CD4-positive, alpha-beta T cell treated with Interleukin-6 for 4 hours (primary cell): ENCODE measurements at regions not wholly inside any gene's neighbourhood (a gene's known extent, or its start where the extent isn't known, plus 50 kb on each side); places are given as distances from the start of the nearest gene placed in this dataset.
"Not testable (repeated sequence)": the region's sequence is repeated elsewhere in the genome, so short reads cannot be mapped to it uniquely, and the experiment has no call there.

Experiments
- DNase-seq: peaks from one replicate; pipeline ENCODE4 v3.0.0-alpha.2; 2020; ENCODE audit warnings: mixed read lengths

GRCh38 chr14:54266616-54267015 is 130.2 kb upstream of the CDKN3 start:
- DNase-seq, result not testable (repeated sequence)

DNA sequence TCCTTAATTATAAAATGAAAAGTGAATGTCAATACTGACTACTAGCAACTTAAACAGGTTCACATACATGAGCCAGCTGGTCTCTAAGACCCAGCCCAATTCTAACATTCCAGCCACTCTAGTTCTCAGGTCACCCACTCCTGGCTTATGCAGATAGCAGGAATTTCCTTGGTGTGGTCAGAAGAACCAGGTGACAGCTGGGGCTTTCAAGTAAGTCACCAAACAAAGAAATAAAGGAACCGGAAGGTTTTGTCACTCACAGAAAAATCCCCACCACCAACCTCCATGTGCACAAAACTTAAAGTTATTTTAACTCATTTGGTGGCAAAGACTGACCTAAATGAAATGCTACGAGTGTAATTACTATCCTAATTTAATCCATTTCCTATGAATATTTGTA is 129.6 kb upstream of the CDKN3 start:
- DNase-seq, result no peak

DNA sequence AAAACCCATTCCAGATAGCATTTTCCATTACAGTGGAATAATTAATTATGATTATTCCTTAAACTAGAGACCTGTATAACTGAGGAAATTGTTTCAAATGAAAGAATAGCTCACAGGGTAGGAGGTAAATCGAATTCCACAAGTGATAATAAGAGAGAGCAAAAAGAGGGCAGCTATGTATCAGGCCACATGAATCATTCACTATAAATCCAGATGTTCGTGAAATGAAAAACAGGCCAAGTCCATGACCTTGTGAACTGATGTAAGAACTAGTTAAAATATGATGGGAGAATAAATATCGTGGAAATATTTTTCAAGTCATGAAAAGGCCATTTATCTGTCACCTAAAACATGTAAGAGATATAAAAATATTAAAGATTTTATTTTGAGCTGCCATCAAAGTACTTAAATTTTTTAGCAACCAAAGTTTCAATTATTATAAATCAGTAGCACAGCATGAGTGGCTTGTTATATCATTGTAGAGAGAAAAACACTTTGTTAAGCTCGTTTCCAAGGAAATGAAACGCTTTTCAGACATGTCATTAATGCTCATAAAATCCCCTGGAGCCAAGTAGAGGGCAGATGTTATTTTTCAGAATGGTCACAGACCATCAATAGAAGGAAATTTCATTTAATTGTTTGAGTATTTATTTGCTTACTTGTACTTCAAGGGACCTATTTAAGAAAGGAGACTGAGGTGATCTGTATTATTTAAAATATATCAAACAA is 120.6 kb upstream of the CDKN3 start:
- no peak for DNase-seq

GRCh38 chr14:54278087-54278486 is 118.7 kb upstream of the CDKN3 start:
- DNase-seq, result no peak

- no peak for DNase-seq
Measured at GRCh38 chr14:54278665-54279295, 118.0 kb upstream of the CDKN3 start.

DNA sequence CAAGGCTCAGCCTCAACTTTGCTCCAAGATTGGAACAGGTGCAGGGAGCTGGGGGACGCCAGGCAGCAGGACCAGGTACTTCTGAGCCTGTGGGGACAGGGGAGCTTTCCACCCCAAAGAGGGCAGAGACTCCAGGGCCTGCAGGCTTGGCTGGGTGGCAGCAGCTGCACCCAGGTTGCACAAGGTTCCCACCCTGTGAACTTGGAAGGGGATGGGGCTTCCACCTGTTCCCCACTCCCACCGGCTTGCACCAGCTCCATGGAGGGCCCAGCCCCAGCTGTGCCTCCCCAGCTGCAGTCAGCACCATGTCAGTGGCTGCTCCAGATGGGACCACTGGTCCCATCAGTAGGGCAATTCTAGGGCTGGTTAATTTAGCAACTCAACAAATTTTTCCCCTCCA is 114.0 kb upstream of the CDKN3 start:
- no peak for DNase-seq

DNA sequence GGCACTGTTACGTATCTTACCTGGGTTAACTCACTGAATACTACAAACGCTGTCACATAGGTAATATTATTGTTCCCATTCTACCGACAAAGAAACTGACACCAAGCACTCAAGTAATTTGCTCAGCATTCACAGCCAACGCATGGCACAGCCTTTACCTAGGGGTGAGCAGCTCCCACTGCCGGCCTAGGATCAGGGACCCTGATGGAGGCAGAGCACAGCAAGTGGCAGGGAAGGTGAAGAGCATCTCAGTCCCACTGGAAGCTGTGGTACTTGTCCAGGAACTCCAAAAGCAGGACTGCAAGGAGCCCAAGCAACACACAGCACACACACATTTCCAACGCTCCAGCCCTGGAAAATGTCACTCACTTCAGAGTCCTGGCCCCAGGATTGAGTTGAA is 111.8 kb upstream of the CDKN3 start:
- DNase-seq, result no peak

GRCh38 chr14:54291491-54292191 is 105.2 kb upstream of the CDKN3 start:
- DNase-seq, result no peak

- no peak for DNase-seq
Measured at GRCh38 chr14:54294802-54295201, 102.0 kb upstream of the CDKN3 start.

DNA sequence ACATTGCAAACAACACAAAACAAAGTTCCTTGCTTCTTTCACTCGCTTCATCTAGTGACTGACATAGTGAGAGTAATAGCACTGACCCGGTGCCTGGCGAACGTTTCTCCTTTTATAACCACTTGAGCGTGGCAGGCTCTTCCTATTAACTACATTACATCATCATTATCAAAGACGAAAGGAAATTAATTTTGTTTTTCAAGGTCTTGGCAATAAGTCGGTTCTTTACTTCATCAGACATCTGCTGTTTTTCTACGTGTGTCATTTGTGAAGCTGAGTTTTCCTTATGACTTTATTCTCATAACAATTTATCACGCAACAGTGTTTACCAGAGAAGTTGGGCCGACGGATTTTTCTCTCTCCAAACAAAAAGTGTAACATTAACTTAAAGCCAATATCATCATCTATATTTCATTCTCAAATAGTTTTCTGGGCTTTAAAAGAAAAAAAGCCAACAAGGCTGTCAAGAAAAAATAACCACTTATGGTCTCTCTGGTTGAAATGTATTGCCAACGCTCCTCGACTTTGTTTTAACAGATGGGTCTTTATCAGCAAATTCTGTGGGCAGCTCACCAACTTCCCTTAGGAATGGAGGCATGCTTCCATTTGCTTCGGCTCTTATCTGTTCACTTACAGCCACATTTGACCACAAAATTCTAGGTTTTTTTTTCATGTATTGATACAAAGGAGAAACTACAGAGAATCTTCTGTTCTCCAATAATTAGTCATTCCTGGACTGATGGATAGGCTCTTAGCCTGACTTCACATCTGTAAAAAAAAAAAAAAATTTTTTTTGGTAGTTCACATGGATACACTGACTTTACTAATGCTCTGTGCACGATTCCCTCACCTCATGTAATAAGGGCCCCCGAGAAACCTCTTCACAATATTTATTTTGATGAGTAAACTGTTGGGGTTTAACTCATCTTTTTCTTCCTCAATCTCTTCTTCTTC is 97.1 kb upstream of the CDKN3 start:
- no peak for DNase-seq

GRCh38 chr14:54300881-54301280 is 95.9 kb upstream of the CDKN3 start:
- DNase-seq, result no peak

GRCh38 chr14:54301359-54301758 is 95.4 kb upstream of the CDKN3 start:
- DNase-seq, result no peak

DNA sequence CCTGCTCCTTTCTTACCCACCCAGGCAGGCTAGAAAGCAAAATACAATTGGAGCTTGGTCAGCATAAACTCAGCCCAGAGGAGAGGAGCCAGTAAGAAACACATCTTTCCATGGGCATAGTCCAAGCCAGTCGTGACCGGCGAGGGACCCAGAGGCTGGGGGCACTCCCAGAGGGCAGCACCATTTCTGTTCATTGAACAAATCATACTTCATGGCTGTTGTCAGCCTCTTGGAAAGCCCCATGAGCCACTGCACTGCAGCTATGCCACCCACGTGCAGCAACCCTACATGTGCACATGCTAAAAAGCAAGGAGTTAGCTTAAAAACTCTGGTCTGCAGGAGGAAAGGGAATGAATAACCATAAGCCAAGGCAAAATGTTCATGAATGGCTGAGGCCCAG is 90.0 kb upstream of the CDKN3 start:
- DNase-seq, result no peak

- no peak for DNase-seq
Measured at GRCh38 chr14:54309615-54310014, 87.2 kb upstream of the CDKN3 start.

DNA sequence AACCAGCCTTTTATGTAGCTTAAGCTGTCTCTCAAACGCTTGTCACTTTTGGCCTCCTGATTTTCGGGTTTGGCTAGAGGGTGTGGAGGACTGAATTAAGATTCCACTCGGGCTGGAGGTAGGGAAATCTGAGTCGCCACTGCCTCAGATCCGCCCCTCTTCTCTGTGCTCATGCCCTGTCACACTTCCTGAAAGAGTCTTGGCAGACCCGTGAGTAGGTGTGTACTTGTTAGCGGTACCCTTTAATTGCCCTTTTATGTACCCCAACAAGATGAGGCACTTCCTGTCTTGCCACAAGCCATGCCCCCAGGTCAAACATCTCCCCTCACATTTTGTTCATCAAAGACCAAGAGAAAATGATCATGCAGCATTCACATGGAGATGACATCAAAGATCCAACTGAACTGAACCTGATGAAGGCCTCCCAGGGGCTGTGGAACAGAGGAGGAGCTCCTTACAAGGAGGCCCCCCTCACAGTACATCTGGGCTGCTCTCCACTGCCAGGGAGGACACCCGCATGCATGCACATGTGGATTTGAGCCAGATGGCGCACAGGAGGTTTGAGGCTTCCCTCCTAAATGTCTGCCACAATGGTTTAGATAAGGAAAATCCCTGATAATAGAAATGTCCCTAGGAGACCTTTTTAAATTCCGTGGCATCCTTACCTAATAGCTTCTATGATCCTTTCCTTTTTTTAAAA is 86.5 kb upstream of the CDKN3 start:
- DNase-seq, result no peak

- no peak for DNase-seq
Measured at GRCh38 chr14:54310851-54311228, 86.0 kb upstream of the CDKN3 start.

DNA sequence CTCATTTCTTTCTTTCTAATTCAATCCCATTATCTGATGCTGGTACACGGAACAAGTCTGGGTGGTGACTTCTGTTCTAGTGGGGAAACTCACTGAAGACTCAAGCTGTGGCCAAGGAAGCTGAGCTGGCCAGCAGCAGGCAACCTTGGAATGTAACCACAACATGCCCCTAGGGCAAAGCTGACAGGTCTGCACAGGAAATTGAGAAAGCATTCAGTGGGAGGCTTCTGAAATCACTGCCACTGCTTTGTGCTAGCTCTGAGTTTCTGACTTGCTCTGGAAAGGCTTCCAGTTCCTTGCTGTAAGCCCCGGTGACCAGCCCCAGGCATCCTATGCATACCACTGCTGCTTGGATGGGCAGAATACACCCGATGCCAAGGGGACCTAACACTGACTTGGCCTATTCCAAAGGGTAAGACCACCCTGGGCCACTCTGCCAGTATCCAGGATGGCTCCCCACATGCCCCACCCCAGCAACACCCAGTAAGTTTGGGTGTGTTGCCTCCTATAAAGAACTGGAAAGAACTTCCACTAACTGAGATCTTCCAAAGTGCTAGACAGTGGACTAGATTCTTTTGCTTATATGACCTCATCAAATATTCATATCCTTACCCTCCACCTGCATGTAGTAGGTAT is 84.5 kb upstream of the CDKN3 start:
- DNase-seq, result no peak

GRCh38 chr14:54314365-54315104 is 82.3 kb upstream of the CDKN3 start:
- no peak for DNase-seq

DNA sequence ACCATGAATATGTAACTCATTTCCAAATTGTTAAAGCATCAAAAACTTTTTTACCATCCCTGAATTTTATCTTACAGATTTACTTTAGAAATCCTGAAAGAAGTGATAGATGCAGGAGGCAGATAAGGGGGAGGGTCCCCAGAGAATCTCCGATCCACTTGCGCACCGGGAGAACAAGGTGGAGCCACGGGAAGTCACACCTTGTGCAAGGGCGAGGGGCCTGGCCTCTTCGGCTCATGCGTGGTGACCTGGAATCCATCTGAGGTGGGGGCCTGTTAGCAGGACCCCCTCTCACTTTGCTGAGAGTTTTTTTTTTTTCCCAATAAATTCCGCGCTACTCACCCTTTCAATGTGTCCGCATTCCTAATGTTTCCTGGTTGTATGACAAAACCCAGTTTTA is 80.2 kb upstream of the CDKN3 start:
- no peak for DNase-seq

DNA sequence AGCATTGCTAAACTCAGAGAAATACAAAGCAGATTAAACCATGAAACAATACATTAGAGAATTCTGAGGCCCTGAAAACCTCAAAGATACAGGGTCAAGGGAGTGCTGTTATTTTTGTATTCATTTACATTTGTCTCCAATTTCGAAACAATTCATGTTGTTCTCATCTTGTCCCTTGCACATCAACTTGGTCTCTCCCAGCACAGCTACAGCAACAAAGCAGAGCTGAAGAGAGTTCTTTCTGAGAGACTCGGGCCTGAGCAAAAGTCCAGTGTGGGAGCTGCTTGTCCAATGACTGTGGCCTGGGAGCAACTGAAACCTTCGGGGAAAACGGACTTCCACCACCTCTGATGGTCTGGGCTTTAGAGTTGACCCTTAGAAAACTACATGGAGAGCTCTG is 79.4 kb upstream of the CDKN3 start:
- no peak for DNase-seq

- no peak for DNase-seq
Measured at GRCh38 chr14:54322246-54322645, 74.6 kb upstream of the CDKN3 start.
